ENCODE measurements at regions not wholly inside any gene's neighbourhood (a gene's known extent, or its start where the extent isn't known, plus 50 kb on each side); places are given as distances from the start of the nearest gene placed in this dataset.
A peak's percentile ranks its signal among the peaks of the same experiment; 100 is the strongest.

DNA sequence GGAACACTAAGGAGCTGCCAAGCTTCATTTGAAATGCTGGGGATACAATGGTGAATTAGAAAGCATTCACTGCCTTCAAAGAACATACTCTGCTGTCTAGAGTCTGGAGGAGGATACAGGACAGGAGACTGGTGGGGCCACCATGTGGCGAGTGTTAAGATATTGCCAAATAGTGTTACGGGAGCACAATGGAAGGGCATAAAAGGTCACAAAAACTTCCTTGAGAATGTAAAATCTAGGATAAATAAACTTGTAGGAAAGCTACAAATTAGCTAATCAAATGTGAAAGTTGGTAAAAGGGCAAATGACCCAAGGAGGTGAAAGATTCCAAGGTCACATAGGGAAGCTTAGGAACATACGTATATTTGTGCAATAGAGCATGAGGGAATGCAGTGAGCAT lies 271.7 kb downstream of the RFPL4B start:
- H3K4me3 ChIP-seq (ENCODE audit: low read depth, low read length): no peak overlapping the region
- TF ChIP-seq, protein P1, sequence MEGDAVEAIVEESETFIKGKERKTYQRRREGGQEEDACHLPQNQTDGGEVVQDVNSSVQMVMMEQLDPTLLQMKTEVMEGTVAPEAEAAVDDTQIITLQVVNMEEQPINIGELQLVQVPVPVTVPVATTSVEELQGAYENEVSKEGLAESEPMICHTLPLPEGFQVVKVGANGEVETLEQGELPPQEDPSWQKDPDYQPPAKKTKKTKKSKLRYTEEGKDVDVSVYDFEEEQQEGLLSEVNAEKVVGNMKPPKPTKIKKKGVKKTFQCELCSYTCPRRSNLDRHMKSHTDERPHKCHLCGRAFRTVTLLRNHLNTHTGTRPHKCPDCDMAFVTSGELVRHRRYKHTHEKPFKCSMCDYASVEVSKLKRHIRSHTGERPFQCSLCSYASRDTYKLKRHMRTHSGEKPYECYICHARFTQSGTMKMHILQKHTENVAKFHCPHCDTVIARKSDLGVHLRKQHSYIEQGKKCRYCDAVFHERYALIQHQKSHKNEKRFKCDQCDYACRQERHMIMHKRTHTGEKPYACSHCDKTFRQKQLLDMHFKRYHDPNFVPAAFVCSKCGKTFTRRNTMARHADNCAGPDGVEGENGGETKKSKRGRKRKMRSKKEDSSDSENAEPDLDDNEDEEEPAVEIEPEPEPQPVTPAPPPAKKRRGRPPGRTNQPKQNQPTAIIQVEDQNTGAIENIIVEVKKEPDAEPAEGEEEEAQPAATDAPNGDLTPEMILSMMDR (IDR thresholded peaks at IDR 0.05; ENCODE audit: low read depth, low read length): peak; percentile 51
- DNase-seq: peak; percentile 24
- no peaks in the 10 kb centered on the region for H3K27me3 ChIP-seq
- no peaks in the 10 kb centered on the region for H3K9me3 ChIP-seq
- no peaks in the 10 kb centered on the region for H3K36me3 ChIP-seq
- H3K4me1 ChIP-seq: peaks cover 24% of the 10 kb centered on the region

GRCh38 chr6:112620812-112621569 lies 273.9 kb downstream of the RFPL4B start:
- H3K36me3 ChIP-seq: no peaks in the 10 kb centered on the region
- H3K9me3 ChIP-seq: no peaks in the 10 kb centered on the region
- H3K4me1 ChIP-seq: peaks cover 14% of the 10 kb centered on the region
- H3K27me3 ChIP-seq: no peaks in the 10 kb centered on the region
- H3K4me3 ChIP-seq (ENCODE audit: low read depth, low read length): no peak overlapping the region
- no peak for DNase-seq
- TF ChIP-seq, protein P1 (IDR thresholded peaks at IDR 0.05; ENCODE audit: low read depth, low read length): no peak

DNA sequence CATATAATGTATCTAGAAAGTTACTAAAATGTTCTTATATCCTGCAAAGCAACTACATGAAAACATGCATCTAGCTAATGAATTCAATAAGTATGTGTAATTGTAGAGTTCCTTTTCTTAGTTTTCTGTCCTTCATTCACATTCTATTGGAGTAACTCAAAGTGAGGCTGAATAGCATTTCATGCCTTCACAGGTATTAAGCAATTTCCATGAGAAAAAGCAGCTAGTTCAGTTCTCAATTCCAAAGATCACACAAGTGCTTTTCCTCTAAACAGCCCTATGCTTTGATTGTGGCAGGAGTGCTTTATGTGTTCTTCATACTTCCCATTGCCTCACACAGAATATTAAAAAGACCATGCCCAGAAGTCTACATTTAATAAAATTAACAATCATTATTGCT lies 274.9 kb downstream of the RFPL4B start:
- Histone ChIP-seq H3K4me1 (peaks cover 14% of the 10 kb centered on the region), H3K4me3 (ENCODE audit: low read depth, low read length) (no peak overlapping the region), H3K9me3 (no peaks in the 10 kb centered on the region), H3K27me3 (no peaks in the 10 kb centered on the region), H3K36me3 (no peaks in the 10 kb centered on the region)
- TF ChIP-seq, protein P1 (IDR thresholded peaks at IDR 0.05; ENCODE audit: low read depth, low read length): no peak
- no peak for DNase-seq

GRCh38 chr6:112626468-112627082 lies 279.4 kb downstream of the RFPL4B start:
- Histone ChIP-seq H3K27me3 (no peaks in the 10 kb centered on the region), H3K36me3 (no peaks in the 10 kb centered on the region), H3K9me3 (no peaks in the 10 kb centered on the region), H3K4me1 (peaks cover 5% of the 10 kb centered on the region; the same call in 1 of the 2 replicates), H3K4me3 (ENCODE audit: low read depth, low read length) (no peak overlapping the region)
- TF ChIP-seq, protein P1 (IDR thresholded peaks at IDR 0.05; ENCODE audit: low read depth, low read length): no peak
- no peak for DNase-seq

- Histone ChIP-seq H3K4me1 (no peaks in the 10 kb centered on the region), H3K9me3 (no peaks in the 10 kb centered on the region), H3K4me3 (ENCODE audit: low read depth, low read length) (no peak overlapping the region), H3K36me3 (no peaks in the 10 kb centered on the region), H3K27me3 (no peaks in the 10 kb centered on the region)
- TF ChIP-seq, protein P1 (IDR thresholded peaks at IDR 0.05; ENCODE audit: low read depth, low read length): no peak
- no peak for DNase-seq
Observed at GRCh38 chr6:112634376-112634775, 287.2 kb downstream of the RFPL4B start.

GRCh38 chr6:112636650-112637262 lies 289.6 kb downstream of the RFPL4B start:
- no peaks in the 10 kb centered on the region for H3K36me3 ChIP-seq
- no peaks in the 10 kb centered on the region for H3K9me3 ChIP-seq
- no peaks in the 10 kb centered on the region for H3K27me3 ChIP-seq
- DNase-seq: no peak
- no peak overlapping the region for H3K4me3 ChIP-seq (ENCODE audit: low read depth, low read length)
- no peaks in the 10 kb centered on the region for H3K4me1 ChIP-seq
- TF ChIP-seq, protein P1 (IDR thresholded peaks at IDR 0.05; ENCODE audit: low read depth, low read length): no peak
